HG02623 (cell line): ENCODE measurements at regions not wholly inside any gene's neighbourhood (a gene's known extent, or its start where the extent isn't known, plus 50 kb on each side); places are given as distances from the start of the nearest gene placed in this dataset.
"Not testable (repeated sequence)": the region's sequence is repeated elsewhere in the genome, so short reads cannot be mapped to it uniquely, and the experiment has no call there.

Experiments
- ATAC-seq: cut with Tn5 transposase; IDR thresholded peaks from one replicate; pipeline ENCODE4 v1.9.1; 2021; ENCODE audit warnings: moderate library complexity; ENCODE audit not compliant: unreplicated experiment

GRCh38 chr13:67990868-67991267 is 760.7 kb upstream of the PCDH9 start:
- ATAC-seq = no peak

GRCh38 chr13:67986234-67986633 is 756.1 kb upstream of the PCDH9 start:
- ATAC-seq = no peak

DNA sequence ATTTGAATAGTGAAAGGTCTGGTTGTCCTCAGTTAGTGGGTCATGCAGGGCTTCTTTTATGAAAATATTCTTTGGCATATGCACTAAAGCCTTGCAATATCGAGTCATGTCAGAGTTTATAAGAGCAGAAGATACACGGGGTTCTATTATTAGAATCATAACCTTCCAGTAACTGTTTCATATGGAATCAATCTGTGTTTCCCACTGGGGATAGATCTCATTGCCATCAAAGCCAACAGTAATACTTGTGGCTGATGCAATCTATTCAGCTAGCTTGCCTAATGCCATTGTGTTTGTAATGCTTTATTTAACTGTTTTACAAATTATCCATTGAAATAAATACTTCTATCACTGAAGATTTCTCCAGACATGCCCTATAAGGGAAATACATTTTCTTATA is 746.9 kb upstream of the PCDH9 start:
- no peak for ATAC-seq

GRCh38 chr13:67971291-67971690 is 741.2 kb upstream of the PCDH9 start:
- ATAC-seq = no peak

GRCh38 chr13:67967031-67967430 is 736.9 kb upstream of the PCDH9 start:
- ATAC-seq = no peak

DNA sequence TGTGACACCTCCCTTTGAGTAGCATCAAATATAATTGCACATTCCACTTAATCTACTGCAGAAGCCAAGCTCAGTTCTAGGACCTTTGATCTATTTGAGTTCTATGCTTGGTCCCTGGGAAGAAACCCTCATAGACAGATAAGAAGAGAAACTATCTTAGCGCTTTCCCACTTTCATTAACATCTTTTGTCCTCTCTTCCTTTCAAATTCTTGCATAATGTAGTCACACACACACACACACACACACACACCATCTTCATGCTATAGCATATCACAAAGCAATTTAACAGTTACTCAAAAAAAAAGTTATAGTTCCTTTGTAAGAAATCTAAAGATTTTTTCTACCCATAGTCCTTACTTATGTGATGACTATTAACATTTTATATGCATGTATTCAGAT is 735.9 kb upstream of the PCDH9 start:
- ATAC-seq = no peak

- ATAC-seq = no peak
These were observed 734.9 kb upstream of the PCDH9 start for GRCh38 chr13:67964986-67965385.

DNA sequence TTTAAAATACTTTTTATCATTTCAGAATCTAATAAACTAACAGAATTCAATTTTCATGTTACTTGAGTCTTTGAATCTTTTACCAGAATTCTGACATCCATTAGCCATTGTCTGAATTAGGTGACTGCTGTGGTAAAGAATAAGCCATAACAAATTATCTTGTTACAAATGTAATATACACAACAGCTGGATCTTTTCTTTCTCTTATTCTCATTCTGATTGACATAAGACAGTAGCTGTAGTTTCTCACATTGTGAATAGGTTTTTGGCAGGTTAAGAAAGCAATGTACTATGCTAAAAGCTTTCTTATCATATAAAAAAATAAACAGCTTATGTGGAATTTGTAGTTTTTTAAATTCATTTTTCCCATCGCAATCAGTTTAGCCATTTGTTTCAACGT is 734.0 kb upstream of the PCDH9 start:
- no peak for ATAC-seq

DNA sequence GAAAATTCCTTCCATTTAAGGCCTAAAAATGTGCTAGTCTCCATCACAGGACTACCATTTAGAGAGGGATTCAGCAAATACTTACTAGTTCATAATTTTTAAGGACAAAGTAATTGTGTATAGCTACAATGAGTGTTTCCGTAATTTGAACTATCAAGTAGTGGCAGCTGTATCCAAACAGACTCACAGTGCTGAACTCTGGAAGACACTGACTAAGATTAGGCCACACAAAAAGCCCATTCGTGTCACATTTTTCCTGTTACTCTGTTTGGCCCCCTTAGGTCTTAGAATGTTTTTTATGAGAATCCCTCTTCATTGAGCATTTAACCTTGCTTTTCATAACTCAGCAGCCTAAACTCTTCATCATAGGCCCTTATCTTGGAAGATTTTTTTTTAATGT is 731.2 kb upstream of the PCDH9 start:
- no peak for ATAC-seq

- no peak for ATAC-seq
These were observed 721.3 kb upstream of the PCDH9 start for GRCh38 chr13:67951431-67951830.

DNA sequence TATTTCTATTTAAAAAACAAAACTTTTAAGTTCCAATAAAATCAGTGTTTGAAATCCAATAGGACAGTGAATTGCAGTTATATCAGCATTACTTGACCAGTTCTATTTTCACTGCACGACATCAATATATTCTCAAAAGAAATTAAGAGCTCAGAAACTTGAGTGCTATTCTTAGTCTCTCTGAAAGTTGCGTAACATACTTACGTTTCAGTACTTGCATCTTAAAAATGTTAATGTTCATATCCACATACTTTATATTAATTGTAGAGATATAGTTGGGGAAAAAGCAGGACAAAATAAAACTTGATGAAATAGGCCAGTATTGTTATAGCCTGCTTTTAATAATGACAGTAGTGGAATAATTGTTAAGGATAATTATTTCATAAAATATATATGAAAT is 720.5 kb upstream of the PCDH9 start:
- ATAC-seq = no peak

DNA sequence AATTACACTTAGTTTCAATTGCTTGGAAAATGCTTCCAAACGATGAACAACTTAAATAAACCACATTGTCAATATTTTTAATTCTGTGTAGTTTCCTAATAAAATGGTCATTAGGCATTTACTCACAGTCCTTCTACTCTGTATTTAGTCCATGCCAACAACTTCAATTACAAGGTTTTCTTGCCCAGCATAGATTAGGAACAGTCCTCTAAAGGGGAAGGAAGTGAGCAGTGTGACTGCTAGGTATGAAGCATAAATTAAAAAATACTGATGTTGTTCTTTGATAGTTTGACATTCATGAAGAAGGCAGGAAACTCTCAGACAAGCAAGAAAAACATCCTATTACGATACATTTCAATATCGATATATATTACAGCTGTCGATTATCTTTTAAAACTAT is 716.0 kb upstream of the PCDH9 start:
- no peak for ATAC-seq

- ATAC-seq = no peak
These were observed 713.0 kb upstream of the PCDH9 start for GRCh38 chr13:67943116-67943515.

DNA sequence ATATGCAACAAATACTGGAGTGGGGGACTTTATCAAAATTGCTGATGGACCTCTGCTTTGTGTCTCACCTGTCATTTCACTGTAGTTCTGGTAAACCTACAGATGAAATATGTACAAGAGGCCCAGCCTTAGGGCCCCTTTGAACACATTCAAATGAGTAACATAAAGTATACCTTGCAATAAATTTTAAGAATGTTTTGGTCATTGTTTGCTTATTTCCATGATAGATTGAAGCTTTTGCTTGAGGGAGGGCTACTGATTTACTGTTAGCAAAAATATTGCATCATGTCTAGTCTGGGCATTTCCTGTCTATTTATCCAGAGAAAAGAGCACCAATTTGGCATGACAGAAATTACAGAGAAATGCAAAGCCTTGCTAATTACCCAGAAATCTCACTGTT is 705.5 kb upstream of the PCDH9 start:
- ATAC-seq = no peak

DNA sequence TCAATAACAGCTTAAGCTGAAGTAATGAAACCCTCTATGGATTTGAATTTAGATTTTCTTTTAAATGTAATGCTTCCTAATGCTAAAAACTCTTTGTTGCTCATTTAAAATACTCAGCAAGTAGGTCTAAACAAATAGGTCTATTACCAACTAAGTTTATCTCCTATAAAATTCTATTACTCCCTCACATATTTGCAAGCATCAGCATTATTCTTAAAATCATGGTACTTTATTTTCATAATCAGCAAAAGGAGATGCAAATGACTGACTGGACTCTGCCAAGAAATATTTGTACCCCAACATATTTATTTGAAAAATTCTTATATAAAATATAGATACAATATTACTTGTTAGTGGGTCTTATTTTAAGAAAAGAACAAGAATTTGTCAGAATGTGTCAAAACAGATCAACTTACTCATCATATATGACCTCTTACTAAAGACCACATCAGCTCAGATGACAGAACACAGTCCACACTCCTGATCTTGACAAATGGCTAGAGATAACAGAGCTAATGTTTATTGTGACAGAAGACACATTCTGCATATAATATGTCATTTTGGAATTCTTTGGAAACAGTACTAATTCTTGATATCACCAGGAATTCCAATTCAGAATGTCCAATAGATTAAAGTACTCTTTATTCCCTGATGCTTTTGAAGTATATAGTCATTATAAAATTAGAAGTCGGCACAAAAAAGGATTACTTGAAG is 704.6 kb upstream of the PCDH9 start:
- ATAC-seq = no peak

DNA sequence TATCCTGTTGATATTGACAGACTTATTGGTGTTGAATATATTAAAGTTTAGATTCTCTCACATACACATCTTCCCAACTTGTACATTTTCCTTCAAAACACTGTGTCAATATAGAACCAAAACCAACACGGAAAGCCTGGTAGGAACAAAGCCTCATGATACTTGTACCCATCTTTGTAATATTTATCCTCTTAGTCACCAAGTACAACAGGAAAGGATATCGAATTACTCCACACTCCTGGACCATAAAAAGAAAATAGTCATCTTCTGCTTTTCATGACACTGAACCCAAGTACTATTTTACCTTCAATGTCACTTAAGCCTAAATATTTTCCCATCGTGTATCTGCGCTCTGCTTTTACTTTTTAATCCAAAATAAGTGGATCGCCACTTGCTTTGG is 702.9 kb upstream of the PCDH9 start:
- no peak for ATAC-seq

- ATAC-seq = no peak
These were observed 687.3 kb upstream of the PCDH9 start for GRCh38 chr13:67917291-67917987.

- no peak for ATAC-seq
These were observed 686.5 kb upstream of the PCDH9 start for GRCh38 chr13:67916650-67917049.

DNA sequence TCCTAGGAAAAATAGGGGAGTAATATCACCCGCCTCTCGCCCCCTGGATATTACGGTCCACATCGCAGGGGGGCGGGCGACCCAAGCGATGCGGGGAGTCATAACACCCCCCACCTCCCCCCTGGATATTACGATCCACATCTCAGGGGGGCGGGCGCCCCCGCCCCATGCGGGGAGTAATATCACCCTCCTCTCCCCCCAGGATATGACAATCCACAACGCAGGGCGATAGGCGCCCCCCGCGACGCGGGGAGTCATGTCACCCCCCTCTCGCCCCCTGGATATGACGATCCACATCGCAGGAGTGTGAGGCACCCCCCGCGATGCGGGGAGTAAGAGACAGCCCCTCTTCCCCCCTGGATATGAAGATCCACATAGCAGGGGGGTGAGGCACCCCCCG is 684.4 kb upstream of the PCDH9 start:
- no peak for ATAC-seq

DNA sequence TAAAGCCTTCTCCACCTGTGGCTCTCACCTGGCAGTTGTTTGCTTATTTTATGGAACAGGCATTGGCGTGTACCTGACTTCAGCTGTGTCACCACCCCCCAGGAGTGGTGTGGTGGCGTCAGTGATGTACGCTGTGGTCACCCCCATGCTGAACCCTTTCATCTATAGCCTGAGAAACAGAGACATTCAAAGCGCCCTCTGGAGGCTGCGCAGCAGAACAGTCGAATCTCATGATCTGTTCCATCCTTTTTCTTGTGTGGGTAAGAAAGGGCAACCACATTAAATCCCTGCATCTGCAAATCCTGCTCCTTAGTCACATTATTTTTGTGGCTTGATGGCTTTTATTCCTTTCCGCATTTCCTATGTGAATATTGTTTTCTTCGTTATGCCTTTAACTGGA is 672.8 kb upstream of the PCDH9 start:
- not testable (repeated sequence) for ATAC-seq

- ATAC-seq = no peak
These were observed 650.8 kb upstream of the PCDH9 start for GRCh38 chr13:67880916-67881315.

DNA sequence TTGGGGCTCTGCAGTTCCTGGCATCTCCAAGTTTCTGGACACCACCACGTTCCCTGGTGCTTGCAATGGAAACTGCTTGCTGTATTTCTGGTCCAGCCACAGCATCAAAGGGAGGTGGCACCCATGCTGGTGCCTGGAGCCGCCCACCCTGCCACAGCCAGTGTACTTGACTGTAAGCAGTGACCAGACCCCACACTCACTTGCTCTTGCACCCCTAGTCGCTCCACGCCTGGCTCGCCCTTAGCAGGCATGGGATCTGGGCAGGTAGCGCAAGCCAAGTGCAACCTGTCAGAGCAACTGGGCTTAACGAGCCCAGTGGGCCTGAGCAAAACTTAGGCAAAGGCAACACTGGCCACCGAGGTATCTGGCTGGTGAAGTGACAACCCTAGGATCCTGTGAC is 648.2 kb upstream of the PCDH9 start:
- ATAC-seq = no peak

GRCh38 chr13:67877031-67877430 is 646.9 kb upstream of the PCDH9 start:
- no peak for ATAC-seq
